Astrocyte (in vitro differentiated cells and primary cell): ENCODE measurements at regions not wholly inside any gene's neighbourhood (a gene's known extent, or its start where the extent isn't known, plus 50 kb on each side); places are given as distances from the start of the nearest gene placed in this dataset.

Source experiments
- DNase-seq: peaks from one replicate; pipeline ENCODE4 v3.0.0-alpha.2; 2010; ENCODE audit warnings: low read depth
- FAIRE-seq: peaks from 2 replicates; lab custom pipeline; 2011; peaks lifted over from hg19 to GRCh38; lab: Jason Lieb, UNC
- H2AFZ ChIP-seq: 2 replicates; pipeline ENCODE4 v1.6.0; 2012; ENCODE audit warnings: low read depth, low read length, inconsistent platforms
- H3K27ac ChIP-seq: 2 replicates; pipeline ENCODE4 v1.5.1; 2011; ENCODE audit warnings: low read depth, low read length, inconsistent platforms
- H3K27me3 ChIP-seq: 2 replicates; pipeline ENCODE4 v1.6.0; 2011; ENCODE audit warnings: low read length, inconsistent platforms; ENCODE audit not compliant: insufficient read depth
- H3K36me3 ChIP-seq: 2 replicates; pipeline ENCODE4 v1.5.1; 2011; ENCODE audit warnings: low read length, inconsistent platforms; ENCODE audit not compliant: insufficient read depth
- H3K4me1 ChIP-seq: 2 replicates; pipeline ENCODE4 v1.5.1; 2011; ENCODE audit warnings: low read length, inconsistent platforms; ENCODE audit not compliant: insufficient read depth
- H3K4me2 ChIP-seq: 2 replicates; pipeline ENCODE4 v1.6.0; 2012; ENCODE audit warnings: low read length, inconsistent platforms
- H3K4me3 ChIP-seq: 2 replicates; pipeline ENCODE4 v1.5.1; 2011; ENCODE audit warnings: low read depth, mild to moderate bottlenecking, low read length, inconsistent platforms; ENCODE audit not compliant: insufficient read depth
- H3K79me2 ChIP-seq: 2 replicates; pipeline ENCODE4 v1.6.0; 2012; ENCODE audit warnings: mild to moderate bottlenecking, low read length, inconsistent platforms; ENCODE audit not compliant: insufficient read depth
- H3K9ac ChIP-seq: 2 replicates; pipeline ENCODE4 v1.6.0; 2012; ENCODE audit warnings: mild to moderate bottlenecking, low read length, inconsistent platforms
- H3K9me3 ChIP-seq: 2 replicates; pipeline ENCODE4 v1.5.1; 2012; ENCODE audit warnings: low read depth, mild to moderate bottlenecking, low read length, inconsistent platforms; ENCODE audit not compliant: insufficient read depth
- H4K20me1 ChIP-seq: 2 replicates; pipeline ENCODE4 v1.6.0; 2012; ENCODE audit warnings: low read length, inconsistent platforms; ENCODE audit not compliant: insufficient read depth
- H3K27ac Mint-ChIP-seq: one replicate; pipeline ENCODE4 v1.8.0; 2021; ENCODE audit warnings: mild to moderate bottlenecking, mixed read lengths; ENCODE audit not compliant: unreplicated experiment
- H3K27me3 Mint-ChIP-seq: one replicate; pipeline ENCODE4 v1.8.0; 2021; ENCODE audit warnings: low read depth, mixed read lengths; ENCODE audit not compliant: unreplicated experiment
- H3K36me3 Mint-ChIP-seq: one replicate; pipeline ENCODE4 v1.8.0; 2021; ENCODE audit warnings: low read depth, mixed read lengths; ENCODE audit not compliant: unreplicated experiment
- H3K4me1 Mint-ChIP-seq: one replicate; pipeline ENCODE4 v1.8.0; 2021; ENCODE audit warnings: low read depth, mixed read lengths; ENCODE audit not compliant: unreplicated experiment
- H3K4me3 Mint-ChIP-seq: one replicate; pipeline ENCODE4 v1.8.0; 2021; ENCODE audit warnings: mild to moderate bottlenecking, moderate library complexity, mixed read lengths; ENCODE audit not compliant: unreplicated experiment
- H3K9me3 Mint-ChIP-seq: one replicate; pipeline ENCODE4 v1.8.0; 2021; ENCODE audit warnings: mild to moderate bottlenecking, mixed read lengths; ENCODE audit not compliant: unreplicated experiment
- CTCF ChIP-seq: IDR thresholded peaks from 2 replicates; pipeline ENCODE4 v1.5.1; 2011; ENCODE audit warnings: low read depth, mild to moderate bottlenecking, inconsistent platforms, low read length, moderate library complexity; ENCODE audit not compliant: insufficient read depth
- EZH2 ChIP-seq: IDR thresholded peaks from 2 replicates; pipeline ENCODE4 v1.6.1; 2012; ENCODE audit warnings: mild to moderate bottlenecking, low read length, inconsistent platforms; ENCODE audit not compliant: insufficient read depth

- H3K27me3 ChIP-seq: no peaks in the 10 kb centered on the region
- H3K4me2 ChIP-seq: no peak overlapping the region
- no peak overlapping the region for H3K9ac ChIP-seq
- DNase-seq (no peak), FAIRE-seq (no peak)
- H3K4me1 Mint-ChIP-seq: peaks cover 9% of the 10 kb centered on the region
- H3K27me3 Mint-ChIP-seq: no peaks in the 10 kb centered on the region
- H3K27ac Mint-ChIP-seq: no peak overlapping the region
- no peak overlapping the region for H2AFZ ChIP-seq
- H3K9me3 ChIP-seq: no peaks in the 10 kb centered on the region
- H3K36me3 Mint-ChIP-seq: no peaks in the 10 kb centered on the region
- H3K4me1 ChIP-seq: peaks cover 2% of the 10 kb centered on the region
- TF ChIP-seq EZH2 (no peak), CTCF (no peak)
- no peaks in the 10 kb centered on the region for H4K20me1 ChIP-seq
- no peak overlapping the region for H3K4me3 Mint-ChIP-seq
- peaks cover 5% of the 10 kb centered on the region for H3K9me3 Mint-ChIP-seq
- no peaks in the 10 kb centered on the region for H3K79me2 ChIP-seq
- no peak overlapping the region for H3K27ac ChIP-seq
- H3K4me3 ChIP-seq: no peak overlapping the region
- no peaks in the 10 kb centered on the region for H3K36me3 ChIP-seq
These were observed 344.5 kb downstream of the AEBP2 start for GRCh38 chr12:19783547-19784444.

GRCh38 chr12:19792028-19792427 is 352.7 kb downstream of the AEBP2 start:
- no peak for FAIRE-seq

More at GRCh38 chr12:19792028-19792427, 352.7 kb downstream of the AEBP2 start:
- Histone ChIP-seq H4K20me1 (no peaks in the 10 kb centered on the region), H3K27me3 (no peaks in the 10 kb centered on the region), H3K27ac (no peak overlapping the region), H3K36me3 (no peaks in the 10 kb centered on the region), H3K79me2 (no peaks in the 10 kb centered on the region), H3K4me3 (no peak overlapping the region), H2AFZ (no peak overlapping the region), H3K9me3 (no peaks in the 10 kb centered on the region), H3K4me2 (no peak overlapping the region), H3K4me1 (peaks cover 3% of the 10 kb centered on the region), H3K9ac (no peak overlapping the region)
- Mint-ChIP-seq H3K4me1 (no peaks in the 10 kb centered on the region), H3K4me3 (no peak overlapping the region), H3K36me3 (no peaks in the 10 kb centered on the region), H3K27me3 (no peaks in the 10 kb centered on the region), H3K9me3 (no peaks in the 10 kb centered on the region), H3K27ac (no peak overlapping the region)
- no peak for TF ChIP-seq EZH2
- TF ChIP-seq CTCF: no peak
- no peak for DNase-seq
